GM19328 (cell line): ENCODE measurements at regions not wholly inside any gene's neighbourhood (a gene's known extent, or its start where the extent isn't known, plus 50 kb on each side); places are given as distances from the start of the nearest gene placed in this dataset.
"Not testable (repeated sequence)": the region's sequence is repeated elsewhere in the genome, so short reads cannot be mapped to it uniquely, and the experiment has no call there.

ENCODE experiments used
- ATAC-seq: cut with Tn5 transposase; IDR thresholded peaks from one replicate; pipeline ENCODE4 v1.9.1; 2021; ENCODE audit warnings: mild to moderate bottlenecking, moderate library complexity; ENCODE audit not compliant: unreplicated experiment

- ATAC-seq: no peak
Observed at GRCh38 chr9:89695441-89695891, 90.7 kb downstream of the GADD45G start.

DNA sequence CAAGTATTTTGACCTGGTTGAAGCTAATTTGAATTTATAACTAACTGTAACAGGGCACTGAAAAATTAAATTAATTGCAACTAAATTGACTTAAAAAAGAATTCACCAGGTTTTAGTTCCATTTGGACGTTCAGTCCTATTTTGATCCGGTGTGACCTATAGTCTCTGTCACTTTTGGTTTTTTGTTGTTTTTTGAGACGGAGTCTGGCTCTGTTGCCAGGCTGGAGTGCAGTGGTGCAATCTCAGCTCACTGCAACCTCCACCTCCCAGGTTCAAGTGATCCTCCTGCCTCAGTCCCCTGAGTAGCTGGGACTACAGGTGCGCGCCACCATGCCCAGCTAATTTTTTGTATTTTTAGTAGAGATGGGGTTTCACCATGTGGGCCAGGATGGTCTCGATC, 91.2 kb downstream of the GADD45G start:
- ATAC-seq: not testable (repeated sequence)

- no peak for ATAC-seq
Observed at GRCh38 chr9:89696780-89697179, 92.0 kb downstream of the GADD45G start.

DNA sequence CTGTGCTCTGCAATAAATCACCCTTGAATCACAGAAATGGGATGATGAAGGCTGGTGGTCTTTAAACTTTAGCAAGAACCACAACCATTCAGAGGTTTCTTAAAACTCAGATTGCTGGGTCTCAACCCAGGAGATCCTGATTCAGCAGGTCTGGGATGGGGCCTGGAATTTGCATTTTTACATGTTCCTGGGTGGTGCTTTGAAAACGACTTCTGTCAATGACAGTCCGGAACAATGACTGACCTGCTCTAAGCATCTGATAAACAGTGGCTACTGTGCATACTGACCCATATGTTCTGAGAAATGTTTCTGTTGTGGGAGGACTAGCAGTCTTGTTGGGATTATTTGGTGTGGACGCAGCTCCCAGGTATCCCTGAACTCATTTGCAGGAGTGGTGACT, 92.7 kb downstream of the GADD45G start:
- ATAC-seq: no peak

- no peak for ATAC-seq
Observed at GRCh38 chr9:89698411-89699005, 93.7 kb downstream of the GADD45G start.

DNA sequence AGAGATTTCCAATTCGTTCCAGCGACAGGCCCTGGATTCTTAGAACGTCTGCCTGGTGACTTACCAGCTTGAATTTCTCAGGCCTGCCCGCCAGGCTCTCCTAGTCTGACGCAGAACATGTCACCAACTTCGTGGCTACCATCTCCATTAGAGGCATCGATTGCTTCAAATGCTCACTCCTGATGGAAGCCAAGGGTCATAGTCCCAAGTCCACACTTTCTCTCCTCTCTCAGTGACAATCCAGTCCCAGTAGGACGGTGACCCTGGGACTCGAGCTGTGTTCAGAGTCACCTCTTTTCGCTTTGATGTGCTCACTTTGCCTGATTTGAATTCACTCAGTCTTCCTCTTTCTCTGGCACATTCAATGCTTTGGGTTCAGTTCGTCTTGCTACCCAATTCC, 94.8 kb downstream of the GADD45G start:
- ATAC-seq: no peak

DNA sequence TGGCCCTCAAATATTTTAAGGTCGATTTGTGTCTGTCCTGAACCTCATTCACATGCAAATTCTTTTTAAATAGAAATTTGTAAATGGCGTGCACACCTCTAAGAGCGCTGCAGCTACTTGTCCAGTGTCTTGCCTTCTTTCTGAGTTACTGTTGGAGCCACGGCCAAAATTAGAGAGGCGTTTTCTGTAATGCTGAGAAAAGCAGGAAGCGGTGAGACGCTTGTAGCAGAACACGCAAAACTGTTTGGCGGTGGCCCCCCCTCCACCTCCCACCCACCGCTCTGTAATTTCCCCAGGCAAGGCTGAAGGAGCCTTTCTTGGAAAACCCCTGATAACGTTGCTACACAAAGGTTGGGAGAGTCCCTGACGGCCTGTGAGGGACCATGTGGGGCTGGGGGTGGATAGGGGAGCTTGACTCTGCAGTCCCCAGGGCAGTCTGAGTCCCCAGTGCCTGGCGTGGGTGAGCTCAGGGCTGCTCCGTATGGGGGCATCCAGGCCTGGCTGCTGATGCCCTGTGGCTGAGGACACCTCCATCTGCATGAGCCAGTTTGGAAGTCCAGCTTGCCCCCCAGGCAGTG, 96.5 kb downstream of the GADD45G start:
- ATAC-seq: peak; percentile 70

- no peak for ATAC-seq
Observed at GRCh38 chr9:89702401-89702800, 97.6 kb downstream of the GADD45G start.

DNA sequence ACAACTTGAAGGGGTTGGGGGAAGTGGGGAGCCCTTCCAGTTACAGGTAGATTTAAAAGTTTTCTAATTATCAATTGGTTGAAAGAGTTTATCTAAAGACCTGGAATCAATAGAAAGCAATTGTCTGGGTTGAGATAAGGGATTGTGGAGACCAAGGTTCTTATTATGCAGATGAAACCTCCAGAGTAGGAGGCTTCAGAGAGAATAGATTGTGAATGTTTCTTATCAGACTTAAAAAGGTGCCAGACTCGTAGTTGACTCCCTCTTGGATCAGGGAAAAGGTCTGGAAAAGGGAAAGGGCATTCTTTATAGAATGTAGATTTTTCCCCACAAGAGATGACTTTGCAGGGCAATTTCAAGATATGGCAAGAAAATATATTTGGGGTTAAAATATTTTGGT, 100.8 kb downstream of the GADD45G start:
- no peak for ATAC-seq

DNA sequence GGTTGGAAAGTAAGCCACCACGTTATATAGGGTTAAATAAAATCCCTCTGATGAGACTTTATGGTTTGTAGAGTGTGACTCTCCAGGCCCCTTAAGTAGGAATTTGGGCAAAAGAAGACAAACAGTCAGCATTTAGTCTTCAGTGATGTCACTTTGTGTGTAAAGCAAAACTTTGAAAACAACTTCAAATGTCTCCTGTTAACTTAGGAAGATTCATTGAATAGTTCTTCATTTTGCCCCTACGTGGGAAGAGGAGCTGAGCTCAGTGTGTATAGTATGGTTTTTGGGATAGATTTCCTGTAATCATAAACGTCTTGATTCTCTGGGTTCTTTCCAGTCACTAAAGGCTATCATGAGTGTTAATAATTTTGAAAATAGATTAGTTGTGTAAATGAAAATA, 101.3 kb downstream of the GADD45G start:
- ATAC-seq: no peak

DNA sequence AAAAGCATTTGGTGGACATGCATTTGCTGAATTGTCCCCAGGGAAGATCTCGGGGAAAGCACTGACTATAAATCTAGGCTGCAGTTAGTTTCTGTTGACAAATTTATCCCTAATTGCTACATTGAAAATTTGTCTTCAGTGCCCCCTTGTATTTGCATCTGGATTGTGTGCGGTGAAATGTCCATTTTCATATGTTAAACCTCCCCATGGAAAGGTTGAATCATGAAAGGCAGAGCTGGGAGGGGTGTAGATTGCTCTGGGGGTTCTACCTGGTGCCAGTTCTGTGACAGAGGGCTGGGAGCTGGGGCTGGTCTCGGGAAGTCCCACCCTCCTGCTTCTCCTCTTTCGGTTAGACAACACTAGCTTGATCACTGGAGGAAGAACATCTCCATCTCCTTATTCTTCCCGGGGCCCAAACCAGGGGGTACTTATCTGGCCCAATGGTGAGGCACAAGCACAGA, 101.9 kb downstream of the GADD45G start:
- ATAC-seq: no peak

- ATAC-seq: no peak
Observed at GRCh38 chr9:89710697-89711096, 105.9 kb downstream of the GADD45G start.

- no peak for ATAC-seq
Observed at GRCh38 chr9:89711866-89712265, 107.1 kb downstream of the GADD45G start.

DNA sequence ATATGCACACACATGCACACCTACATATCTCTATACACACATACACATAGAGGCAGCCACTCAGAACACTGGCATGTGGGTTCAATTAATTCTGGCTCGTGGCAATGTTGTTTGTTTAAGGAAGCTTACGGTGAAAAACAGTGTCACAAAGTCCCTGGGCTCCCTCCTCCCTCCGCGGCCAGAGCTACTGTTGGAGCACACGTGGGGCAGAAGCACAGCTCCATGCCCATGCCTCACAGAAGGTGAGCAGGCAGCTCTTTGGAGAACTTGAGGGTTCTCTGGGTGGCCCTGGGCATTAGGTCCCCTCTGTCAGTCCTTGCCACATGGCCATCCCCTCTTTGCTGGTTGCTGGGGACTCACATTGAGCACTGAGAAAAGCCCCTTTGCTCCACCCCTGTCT, 107.5 kb downstream of the GADD45G start:
- ATAC-seq: no peak

- no peak for ATAC-seq
Observed at GRCh38 chr9:89714321-89714720, 109.5 kb downstream of the GADD45G start.

GRCh38 chr9:89715318-89715858, 110.6 kb downstream of the GADD45G start:
- no peak for ATAC-seq

DNA sequence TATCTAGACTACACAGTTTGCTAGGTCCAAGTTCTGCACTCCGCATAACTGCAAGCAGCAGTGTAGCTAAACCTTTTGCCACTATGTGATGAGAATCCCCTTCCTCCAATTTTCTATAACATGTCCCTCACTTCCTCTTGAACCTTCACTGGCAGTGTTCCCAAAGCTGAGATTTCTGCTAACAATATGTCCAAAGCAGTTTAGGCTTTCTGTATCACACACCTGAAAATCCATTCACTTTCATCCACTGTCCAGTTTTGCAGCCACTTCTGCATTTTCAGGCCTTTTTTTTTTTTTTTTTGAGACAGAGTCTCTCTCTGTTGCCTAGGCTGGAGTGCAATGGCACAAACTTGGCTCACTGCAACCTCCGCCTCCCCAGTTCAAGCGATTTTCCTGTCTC, 111.1 kb downstream of the GADD45G start:
- no peak for ATAC-seq

DNA sequence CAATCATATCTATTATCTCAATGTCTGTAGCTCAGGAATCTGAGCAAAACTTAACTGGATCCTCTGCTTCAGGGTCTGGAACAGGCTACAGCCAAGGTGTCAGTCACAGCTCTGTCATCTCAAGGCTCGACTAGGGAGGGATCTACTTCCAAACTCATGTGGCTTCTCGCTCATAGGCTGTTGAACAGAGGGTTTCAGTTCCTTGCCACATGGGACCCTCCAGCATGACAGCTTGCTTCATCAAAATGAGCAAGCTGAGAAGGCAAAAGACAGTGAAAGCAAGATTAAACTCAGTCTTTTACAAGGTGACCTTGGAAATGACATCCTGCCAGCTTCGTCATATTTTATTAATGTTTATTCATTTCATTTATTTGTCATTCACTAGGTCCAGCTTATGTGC, 111.7 kb downstream of the GADD45G start:
- ATAC-seq: no peak

- ATAC-seq: no peak
Observed at GRCh38 chr9:89718176-89718575, 113.4 kb downstream of the GADD45G start.

GRCh38 chr9:89718651-89719050, 113.8 kb downstream of the GADD45G start:
- no peak for ATAC-seq

DNA sequence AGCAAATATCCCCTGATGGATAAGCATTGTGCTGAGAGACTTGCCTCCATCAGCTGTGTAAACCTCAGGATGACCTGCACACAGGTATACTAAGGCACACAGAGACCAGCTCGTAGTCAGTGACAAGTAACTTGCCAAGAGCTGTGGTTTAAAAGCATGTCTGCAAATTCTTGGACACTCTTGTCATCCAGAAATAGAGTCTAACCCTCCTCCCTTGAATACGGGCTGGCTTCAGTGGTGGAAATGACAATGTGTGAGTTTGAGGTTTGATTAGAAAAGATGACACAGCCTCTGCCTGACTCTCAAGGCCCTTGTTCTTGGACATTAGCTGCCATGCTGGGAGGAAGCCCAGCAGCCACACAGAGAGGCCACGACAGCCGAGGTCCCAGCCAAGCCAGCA, 114.4 kb downstream of the GADD45G start:
- no peak for ATAC-seq

GRCh38 chr9:89720696-89721175, 115.9 kb downstream of the GADD45G start:
- ATAC-seq: no peak
